Astrocyte (in vitro differentiated cells and primary cell): ENCODE measurements at regions not wholly inside any gene's neighbourhood (a gene's known extent, or its start where the extent isn't known, plus 50 kb on each side); places are given as distances from the start of the nearest gene placed in this dataset.

Experiments
- CTCF ChIP-seq: IDR thresholded peaks from 2 replicates; pipeline ENCODE4 v1.5.1; 2011; ENCODE audit warnings: low read depth, mild to moderate bottlenecking, inconsistent platforms, low read length, moderate library complexity; ENCODE audit not compliant: insufficient read depth
- EZH2 ChIP-seq: IDR thresholded peaks from 2 replicates; pipeline ENCODE4 v1.6.1; 2012; ENCODE audit warnings: mild to moderate bottlenecking, low read length, inconsistent platforms; ENCODE audit not compliant: insufficient read depth

- TF ChIP-seq CTCF (no peak), EZH2 (no peak)
Observed at GRCh38 chr13:110023729-110024644, 237.6 kb upstream of the IRS2 start.
